SU-DHL-6 (cell line): ENCODE measurements at regions not wholly inside any gene's neighbourhood (a gene's known extent, or its start where the extent isn't known, plus 50 kb on each side); places are given as distances from the start of the nearest gene placed in this dataset.

Experiments
- EZH2phosphoT487 ChIP-seq: fragments of 200-600 bp; sonication (generic), shearing (Covaris generic); conservative IDR thresholded peaks from 2 replicates; pipeline ENCODE4 v1.6.1; 2018; ENCODE audit warnings: mild to moderate bottlenecking, antibody characterized with exemption, low read length, moderate library complexity, mixed read lengths
- TF ChIP-seq, protein P1 (sequence below): fragments of 200-600 bp; sonication (generic); IDR thresholded peaks from one replicate; pipeline ENCODE4 v1.5.1; 2017; ENCODE audit warnings: antibody characterized with exemption, mild to moderate bottlenecking, low read length, moderate library complexity; ENCODE audit not compliant: insufficient read depth, poor library complexity, severe bottlenecking

DNA sequence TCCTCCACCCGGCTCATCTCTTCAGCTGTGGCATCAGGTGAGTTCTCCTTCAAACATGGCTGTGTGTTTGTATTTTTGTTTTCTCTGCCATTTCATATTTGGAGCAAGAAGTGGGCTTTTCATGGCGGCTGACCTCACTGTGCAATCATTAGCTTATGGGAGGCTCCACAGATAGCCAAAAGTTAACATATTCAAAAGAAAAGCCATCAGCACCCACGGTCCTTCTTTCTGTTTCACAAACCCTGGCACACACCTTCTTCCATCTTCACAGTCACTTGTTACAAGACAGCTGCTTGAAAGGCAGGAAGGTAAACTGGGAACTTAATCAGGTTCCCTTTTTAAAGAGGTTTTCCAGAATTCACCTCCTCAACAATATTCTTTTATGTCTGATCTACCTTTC, 69.3 kb upstream of the ATP12A start:
- TF ChIP-seq, protein P1, sequence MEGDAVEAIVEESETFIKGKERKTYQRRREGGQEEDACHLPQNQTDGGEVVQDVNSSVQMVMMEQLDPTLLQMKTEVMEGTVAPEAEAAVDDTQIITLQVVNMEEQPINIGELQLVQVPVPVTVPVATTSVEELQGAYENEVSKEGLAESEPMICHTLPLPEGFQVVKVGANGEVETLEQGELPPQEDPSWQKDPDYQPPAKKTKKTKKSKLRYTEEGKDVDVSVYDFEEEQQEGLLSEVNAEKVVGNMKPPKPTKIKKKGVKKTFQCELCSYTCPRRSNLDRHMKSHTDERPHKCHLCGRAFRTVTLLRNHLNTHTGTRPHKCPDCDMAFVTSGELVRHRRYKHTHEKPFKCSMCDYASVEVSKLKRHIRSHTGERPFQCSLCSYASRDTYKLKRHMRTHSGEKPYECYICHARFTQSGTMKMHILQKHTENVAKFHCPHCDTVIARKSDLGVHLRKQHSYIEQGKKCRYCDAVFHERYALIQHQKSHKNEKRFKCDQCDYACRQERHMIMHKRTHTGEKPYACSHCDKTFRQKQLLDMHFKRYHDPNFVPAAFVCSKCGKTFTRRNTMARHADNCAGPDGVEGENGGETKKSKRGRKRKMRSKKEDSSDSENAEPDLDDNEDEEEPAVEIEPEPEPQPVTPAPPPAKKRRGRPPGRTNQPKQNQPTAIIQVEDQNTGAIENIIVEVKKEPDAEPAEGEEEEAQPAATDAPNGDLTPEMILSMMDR: no peak
- no peak for TF ChIP-seq EZH2phosphoT487
